ENCODE measurements at regions not wholly inside any gene's neighbourhood (a gene's known extent, or its start where the extent isn't known, plus 50 kb on each side); places are given as distances from the start of the nearest gene placed in this dataset.
"Not testable (repeated sequence)": the region's sequence is repeated elsewhere in the genome, so short reads cannot be mapped to it uniquely, and the experiment has no call there.

DNA sequence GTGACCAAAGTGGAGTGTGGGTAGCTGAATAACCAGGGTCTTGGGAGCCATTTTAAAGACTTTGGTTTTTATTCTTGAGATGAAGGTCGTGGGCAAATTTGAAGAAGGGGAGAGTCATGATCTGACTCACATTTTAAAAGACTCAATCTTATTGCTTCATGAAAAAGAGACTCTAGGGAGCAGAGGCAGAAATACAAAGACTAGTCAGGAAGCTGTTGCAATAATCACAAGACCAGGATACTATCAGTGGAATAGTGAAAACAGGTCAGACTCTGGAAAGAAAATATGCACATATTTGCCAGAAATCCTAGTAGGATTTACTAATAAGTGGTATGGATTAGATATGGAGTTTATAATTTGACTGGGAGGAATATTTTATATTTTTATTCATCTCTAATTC, 448.4 kb downstream of the RAPGEF2 start:
- no peak for DNase-seq

DNA sequence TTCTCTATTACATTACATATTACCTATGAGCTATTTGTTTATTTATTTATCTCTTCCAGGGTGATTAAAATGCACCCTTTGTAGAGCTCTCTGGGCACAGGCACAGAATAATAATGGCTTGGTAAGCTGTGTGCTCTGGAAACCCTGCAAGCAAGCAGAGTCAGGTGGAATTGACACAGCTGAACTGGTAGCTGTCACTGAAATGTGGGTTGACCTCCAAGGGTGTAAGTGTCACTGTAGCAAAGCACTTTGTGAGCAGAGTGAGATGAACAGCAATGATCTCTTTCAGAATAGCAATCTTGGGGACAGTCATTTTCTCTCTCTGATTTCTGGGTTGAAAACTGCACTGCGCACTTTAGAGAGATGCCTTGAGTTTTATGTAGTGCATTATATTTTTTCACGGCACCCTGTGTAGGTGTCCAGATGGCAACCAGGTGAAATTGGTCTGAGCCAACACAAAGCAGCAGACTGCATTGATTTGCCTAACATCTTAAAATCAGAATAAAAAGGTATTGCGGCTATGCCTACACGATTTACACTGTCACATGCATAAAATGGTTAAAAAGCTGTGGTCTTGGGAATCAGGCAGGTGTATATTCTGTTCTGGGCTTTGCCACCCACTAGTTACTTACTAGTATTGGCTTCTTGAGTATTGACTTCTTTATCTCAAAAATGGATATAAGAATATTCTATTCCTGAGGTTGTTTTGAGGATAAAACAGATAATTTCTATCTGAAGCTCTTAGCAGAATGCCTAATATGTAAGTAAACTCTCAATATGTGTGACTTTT, 450.3 kb downstream of the RAPGEF2 start:
- no peak for DNase-seq

DNA sequence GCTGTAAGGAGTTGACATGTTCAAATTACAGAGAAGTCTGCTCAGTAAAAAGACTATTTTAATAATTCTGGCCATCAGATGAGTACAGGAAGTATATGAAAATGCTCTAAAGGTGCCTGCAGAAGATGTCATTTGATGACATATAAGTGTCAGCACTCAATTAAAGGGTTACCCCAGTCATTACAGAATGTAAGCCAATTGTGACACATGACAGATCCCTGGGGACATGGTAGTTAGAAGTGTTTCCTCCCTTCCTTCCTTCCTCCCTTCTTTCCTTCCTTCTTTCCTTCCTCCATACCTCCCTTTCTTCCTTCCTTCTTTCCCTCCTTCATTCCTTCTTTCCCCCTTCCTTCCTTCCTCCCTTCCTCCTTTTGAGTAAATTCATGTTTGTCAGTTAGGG, 453.0 kb downstream of the RAPGEF2 start:
- no peak for DNase-seq

DNA sequence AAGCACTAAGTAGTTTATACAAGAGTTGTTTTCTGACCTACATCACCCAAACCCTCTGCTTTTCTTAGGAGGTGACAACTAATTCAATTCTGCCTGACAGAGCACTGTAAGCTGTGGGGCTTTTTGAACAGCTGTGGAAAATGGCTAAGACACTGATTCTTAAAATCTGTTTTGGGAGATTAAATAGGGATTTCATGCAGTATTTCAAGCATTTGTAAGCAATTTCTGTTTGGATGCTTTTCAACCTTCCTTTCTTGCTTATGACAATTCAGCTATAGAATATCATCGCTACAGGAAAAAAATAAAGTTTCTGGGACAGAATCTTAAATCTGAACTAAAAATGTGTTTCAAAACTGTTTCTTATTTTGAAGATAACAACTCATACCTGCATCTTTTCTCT, 459.5 kb downstream of the RAPGEF2 start:
- DNase-seq, result no peak

- DNase-seq, result no peak
These were observed 460.4 kb downstream of the RAPGEF2 start for GRCh38 chr4:159563257-159563656.

- DNase-seq, result no peak
These were observed 461.7 kb downstream of the RAPGEF2 start for GRCh38 chr4:159564615-159565014.

GRCh38 chr4:159566786-159567185, 463.9 kb downstream of the RAPGEF2 start:
- no peak for DNase-seq

- no peak for DNase-seq
These were observed 474.4 kb downstream of the RAPGEF2 start for GRCh38 chr4:159577241-159577640.

DNA sequence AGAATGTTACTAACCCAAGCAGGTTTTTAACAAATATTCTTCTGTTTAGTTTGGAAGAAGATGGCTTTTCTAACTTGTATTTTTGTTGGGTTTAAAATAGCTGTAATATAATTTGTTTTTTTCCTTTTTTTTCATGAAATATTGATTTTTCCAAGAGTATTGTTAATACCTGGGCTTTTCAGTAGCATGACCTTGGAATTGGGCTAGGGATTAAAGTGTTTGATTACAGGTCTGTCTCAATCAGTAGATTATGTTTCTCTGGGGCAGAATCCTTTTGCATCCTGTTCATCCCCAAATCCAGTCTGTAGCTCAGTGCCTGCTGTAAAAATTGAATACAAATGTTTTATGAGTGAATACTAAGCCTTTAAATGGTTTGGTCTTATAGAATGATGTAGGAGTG, 479.8 kb downstream of the RAPGEF2 start:
- no peak for DNase-seq

- no peak for DNase-seq
These were observed 490.1 kb downstream of the RAPGEF2 start for GRCh38 chr4:159592898-159593556.

DNA sequence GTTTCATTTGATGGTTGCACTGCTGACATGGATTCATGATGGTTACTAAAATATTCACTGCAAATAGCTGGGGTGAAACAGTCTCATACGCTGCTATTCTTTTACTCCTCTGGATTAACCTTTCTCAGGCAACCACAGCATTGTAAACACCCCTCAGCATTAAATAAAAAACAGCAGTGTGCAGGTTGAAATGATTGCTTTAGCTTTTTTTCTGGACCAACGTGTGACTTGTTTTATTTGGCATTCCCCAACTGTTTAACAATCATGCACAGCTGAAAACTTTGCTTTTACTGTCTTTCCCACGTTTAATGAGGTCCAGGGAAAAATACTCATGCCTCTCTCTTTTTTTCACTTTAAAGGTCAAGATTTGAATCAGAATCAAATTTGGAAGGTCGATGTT, 490.8 kb downstream of the RAPGEF2 start:
- no peak for DNase-seq

- no peak for DNase-seq
These were observed 491.7 kb downstream of the RAPGEF2 start for GRCh38 chr4:159594576-159594975.

GRCh38 chr4:159595101-159595500, 492.2 kb downstream of the RAPGEF2 start:
- DNase-seq, result not testable (repeated sequence)

DNA sequence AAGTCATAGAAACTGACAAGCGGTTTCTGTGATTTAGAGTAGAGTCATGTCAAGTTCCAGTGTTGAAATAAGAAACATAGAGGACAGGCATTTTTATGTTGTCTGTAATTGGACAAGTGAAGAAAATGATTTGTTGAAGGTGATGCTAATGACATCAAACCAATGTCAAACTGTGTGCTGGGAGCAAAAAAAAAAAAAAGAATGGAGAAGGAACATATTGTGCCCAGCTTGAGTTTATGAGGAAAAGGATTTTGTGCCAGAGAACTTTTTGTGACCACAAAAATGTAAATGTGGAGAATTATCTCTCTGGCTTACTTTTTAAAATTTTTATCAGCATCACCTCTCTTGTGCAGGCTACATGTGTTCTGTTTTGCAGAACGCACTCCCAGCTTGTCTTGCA, 495.7 kb downstream of the RAPGEF2 start:
- DNase-seq, result no peak

DNA sequence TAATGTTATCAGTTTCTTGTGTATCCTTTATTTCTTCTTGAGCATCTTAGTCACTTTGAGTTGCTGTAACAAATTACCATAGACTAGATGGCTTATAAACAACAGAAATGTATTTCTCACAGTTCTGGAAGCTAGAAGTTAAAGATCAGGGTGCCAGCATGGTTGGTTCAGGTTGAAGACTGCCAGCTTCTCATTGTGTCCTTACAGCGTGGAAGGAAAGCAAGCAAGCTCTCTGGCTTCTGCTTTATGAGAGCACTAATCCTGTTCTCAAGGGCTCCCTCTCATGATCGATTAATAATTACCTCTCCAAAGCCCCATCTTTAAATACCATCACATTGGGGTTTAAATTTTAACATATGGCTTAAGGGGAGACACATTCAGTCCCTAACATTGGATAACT, 497.2 kb downstream of the RAPGEF2 start:
- no peak for DNase-seq

DNA sequence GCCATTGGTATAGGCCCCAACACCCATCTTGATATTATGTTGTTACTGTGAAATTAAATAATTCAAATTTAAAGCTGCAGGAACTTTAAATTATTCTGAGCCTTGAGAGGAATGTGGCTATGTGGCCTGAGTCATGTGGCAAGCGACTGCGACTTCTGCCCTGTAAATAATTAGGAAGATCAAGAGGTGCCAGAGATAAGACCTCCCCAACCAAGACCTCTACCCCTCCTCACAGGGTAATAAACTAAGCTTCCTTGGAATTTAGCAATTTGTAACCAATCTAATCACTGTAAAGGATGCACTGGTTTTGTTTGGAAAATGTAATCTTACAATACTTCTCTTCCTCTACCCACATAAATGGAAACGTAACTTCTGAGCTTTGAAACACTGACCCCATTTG, 501.9 kb downstream of the RAPGEF2 start:
- DNase-seq, result no peak

DNA sequence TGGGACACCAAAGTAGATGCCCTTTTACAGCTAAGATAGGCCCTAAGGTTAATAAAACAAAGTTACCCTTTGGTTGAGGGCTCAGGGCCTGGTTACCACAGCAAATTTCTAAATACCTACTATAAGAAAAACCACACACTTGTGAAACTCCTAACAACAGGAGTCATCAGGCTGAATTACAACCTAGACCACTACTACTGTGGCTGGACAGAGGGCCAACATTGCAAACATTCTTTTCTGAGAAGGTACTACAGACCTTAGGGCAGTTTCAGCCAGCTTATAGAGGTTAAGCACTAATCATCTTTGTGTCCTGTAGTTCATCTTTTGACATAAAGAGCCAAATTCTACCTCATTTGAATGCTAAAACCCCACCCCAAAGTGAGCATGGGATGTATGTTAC, 504.0 kb downstream of the RAPGEF2 start:
- no peak for DNase-seq

- no peak for DNase-seq
These were observed 504.9 kb downstream of the RAPGEF2 start for GRCh38 chr4:159607809-159608208.

GRCh38 chr4:159608436-159608835, 505.6 kb downstream of the RAPGEF2 start:
- DNase-seq, result no peak

DNA sequence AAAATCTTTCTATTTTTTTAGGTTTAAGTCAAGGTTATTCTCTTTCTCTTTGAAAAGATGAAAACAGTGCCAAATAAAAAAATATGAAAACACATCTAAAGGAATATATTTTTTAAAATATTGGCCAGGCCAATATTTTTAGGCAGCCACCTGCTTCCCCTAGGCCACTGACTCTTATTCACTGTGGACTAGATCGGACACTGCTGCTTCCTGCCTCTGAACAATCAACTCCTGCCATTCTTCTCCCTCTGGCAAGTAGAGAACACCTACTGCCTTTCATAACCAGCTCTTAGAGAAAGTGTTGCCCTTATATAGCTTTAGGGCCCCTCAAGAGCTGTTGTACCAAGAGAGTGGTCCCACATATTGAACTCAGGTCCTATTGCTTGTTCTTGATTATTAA, 529.2 kb downstream of the RAPGEF2 start:
- no peak for DNase-seq

DNA sequence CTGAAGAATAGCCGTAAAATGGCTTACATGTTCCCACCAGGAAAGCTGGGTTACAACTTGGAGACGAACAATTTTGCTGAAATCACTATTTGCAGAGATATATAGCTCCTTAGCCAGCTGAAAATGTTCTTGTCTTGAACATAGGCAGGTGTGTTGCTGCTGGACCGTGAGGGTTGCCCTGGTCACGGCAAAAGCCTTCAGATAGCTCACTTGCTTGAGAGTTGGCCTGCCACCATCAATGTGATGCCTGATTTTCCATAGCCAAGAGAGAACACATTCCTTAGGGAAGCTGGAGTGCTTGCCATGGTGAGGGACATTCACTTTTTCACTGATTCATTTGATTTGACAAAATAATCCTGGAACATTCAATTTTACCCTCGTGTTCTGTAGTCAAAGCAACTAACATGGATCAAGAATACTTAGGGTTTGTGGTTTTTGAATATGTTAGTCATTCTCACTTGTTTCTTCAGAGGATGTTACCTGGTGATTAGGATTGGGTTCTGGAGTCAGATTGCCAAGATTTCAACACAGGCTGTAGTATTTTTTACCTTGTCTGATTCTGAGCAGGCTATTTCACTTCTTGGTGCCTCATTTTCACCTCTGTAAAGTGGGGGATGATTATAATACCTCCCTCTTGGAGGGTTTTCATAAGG, 536.9 kb downstream of the RAPGEF2 start:
- no peak for DNase-seq

GRCh38 chr4:159649237-159649636, 546.4 kb downstream of the RAPGEF2 start:
- DNase-seq, result no peak

DNA sequence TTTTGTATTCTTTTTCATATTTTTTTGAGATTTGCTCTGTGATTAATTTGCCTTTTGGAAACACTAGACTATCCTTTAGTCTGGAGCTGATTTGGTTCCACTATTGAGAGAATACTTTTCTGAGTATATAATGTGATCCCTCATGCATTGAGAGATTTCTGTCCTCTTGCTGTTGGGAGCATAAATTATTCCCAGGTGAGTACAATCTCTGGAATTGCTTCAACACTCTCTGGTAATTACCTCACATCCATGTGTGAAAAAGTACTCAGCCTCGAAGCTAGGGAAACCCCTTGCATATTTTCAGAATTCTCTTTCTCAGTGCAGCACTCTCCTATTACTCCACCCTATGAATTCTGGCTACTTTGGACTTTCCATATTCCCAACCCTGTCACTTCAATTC, 550.0 kb downstream of the RAPGEF2 start:
- no peak for DNase-seq

DNA sequence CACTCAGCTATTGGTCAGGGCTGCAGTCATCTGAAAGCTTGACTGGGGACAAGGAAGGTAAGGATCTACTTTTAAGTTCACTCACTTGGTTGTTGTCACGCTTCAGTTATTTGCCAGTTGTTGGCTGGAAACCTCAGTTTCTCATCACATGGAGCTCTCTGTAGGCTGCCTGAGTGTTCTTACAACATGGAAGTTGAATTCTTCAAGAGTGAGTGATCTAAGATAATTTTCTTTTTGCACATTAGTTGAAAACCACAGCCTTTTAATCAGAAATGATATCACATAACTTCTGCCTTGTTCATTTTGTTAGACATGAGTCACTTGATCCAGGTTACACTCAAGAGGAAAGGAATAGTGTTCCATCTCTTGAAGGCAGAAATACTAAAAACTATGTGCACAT, 552.7 kb downstream of the RAPGEF2 start:
- DNase-seq, result no peak
